Ammon's horn (tissue), 1 donor: ENCODE measurements at regions not wholly inside any gene's neighbourhood (a gene's known extent, or its start where the extent isn't known, plus 50 kb on each side); places are given as distances from the start of the nearest gene placed in this dataset.
"Not testable (repeated sequence)": the region's sequence is repeated elsewhere in the genome, so short reads cannot be mapped to it uniquely, and the experiment has no call there.

Experiments used
- DNase-seq: peaks from one replicate; pipeline ENCODE4 v3.0.0-alpha.2; 2016; ENCODE audit warnings: low spot score

- DNase-seq = no peak
These were observed 111.0 kb upstream of the ANKRD30BL start for GRCh38 chr2:132272713-132273112.

DNA sequence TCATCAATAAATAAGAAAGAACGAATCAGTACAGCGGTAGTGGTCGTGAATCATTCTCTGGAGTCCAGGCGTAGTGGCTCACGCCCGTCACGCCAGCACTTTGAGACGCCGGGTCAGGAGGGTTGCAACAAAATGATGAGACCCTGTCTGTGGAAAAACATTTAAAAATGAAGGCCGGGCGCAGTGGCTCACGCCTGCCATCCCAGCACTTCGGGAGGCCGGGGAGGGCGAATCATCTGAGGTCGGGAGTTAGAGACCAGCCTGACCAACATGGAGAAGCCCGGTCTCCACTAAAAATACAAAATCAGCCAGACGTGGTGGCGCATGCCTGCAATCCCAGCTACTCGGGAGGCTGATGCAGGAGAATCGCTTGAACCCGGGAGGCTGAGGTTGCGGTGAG lies 111.8 kb upstream of the ANKRD30BL start:
- not testable (repeated sequence) for DNase-seq

GRCh38 chr2:132274000-132274399 lies 112.2 kb upstream of the ANKRD30BL start:
- no peak for DNase-seq

GRCh38 chr2:132275396-132275795 lies 113.6 kb upstream of the ANKRD30BL start:
- no peak for DNase-seq

DNA sequence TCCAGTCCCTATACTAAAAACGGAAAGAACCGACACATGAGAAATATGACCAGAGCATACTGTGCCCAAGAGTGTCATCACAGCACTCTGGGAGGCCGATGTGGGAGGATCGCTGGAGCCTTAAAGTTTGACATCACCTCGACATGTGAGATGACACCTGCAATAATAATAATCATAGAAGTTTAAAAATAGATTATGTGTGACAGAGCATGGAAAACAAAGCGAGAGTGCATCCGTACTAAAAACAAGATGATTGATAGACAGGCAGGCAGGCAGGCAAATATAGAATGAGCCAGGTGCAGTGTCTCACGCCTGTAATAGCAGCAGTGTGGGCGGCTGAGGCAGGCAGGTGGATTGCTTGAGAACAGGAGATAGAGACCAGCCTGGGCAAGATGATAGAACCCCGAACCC lies 114.8 kb upstream of the ANKRD30BL start:
- no peak for DNase-seq

- DNase-seq = no peak
These were observed 116.5 kb upstream of the ANKRD30BL start for GRCh38 chr2:132278267-132278666.

DNA sequence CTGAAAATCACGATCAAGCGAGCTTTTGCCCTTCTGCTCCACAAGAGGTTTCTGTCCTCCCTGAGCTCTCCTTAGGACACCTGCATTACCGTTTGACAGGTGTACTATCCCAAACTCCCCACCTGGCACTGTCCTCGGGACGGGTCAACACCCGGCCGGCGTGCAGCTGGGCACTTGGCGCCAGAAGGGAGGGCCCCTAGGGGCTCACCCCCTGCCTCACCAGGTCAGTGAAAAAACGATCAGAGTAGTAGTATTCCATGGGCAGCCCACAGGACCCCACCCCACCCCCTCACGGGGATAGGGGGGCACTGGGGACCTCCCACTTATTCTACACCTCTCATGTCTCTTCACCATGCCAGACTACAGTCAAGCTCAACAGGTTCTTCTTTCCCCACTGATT lies 117.6 kb upstream of the ANKRD30BL start:
- DNase-seq = no peak

- no peak for DNase-seq
These were observed 118.3 kb upstream of the ANKRD30BL start for GRCh38 chr2:132279930-132280615.

DNA sequence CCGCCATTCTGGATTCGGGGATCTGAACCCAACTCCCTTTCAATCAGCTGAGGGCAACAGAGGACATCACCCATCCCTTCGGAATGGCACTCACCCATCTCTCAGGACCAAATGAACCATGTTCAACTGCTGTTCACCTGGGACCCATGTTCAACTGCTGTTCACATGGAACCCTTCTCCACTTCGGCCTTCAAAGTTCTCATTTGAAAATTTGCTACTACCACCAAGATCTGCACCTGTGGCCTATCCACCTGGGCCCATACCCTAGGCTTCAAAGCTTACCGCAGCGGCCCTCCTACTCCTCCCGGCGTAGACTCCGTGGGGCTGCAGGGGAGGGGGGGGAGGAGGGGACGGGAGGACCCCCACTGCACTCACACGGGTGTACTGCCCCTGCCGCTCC lies 119.2 kb upstream of the ANKRD30BL start:
- no peak for DNase-seq

- not testable (repeated sequence) for DNase-seq
These were observed 120.4 kb upstream of the ANKRD30BL start for GRCh38 chr2:132282104-132282503.

GRCh38 chr2:132282911-132283310 lies 121.2 kb upstream of the ANKRD30BL start:
- DNase-seq = no peak

GRCh38 chr2:132286289-132286911 lies 124.6 kb upstream of the ANKRD30BL start:
- DNase-seq = not testable (repeated sequence)

GRCh38 chr2:132287910-132288309 lies 126.2 kb upstream of the ANKRD30BL start:
- not testable (repeated sequence) for DNase-seq

DNA sequence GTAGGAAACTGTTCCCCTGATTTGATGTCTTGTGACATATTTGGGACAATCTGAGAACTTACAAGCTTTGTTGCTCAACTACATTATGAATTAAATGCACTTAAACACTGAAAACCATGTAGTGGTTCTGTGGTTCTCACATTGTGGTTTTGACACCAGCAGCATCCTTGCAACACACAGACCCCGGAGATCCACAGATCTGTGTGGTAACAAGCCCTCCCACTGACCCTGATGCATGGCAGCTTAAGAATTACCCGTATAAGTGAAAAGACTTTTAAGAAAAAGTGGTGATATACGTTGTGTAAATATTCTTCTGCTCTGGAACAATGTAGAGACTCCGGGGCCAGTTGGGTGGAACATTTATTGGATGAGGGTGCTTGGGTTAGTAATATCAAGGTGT lies 127.4 kb upstream of the ANKRD30BL start:
- DNase-seq = not testable (repeated sequence)

- not testable (repeated sequence) for DNase-seq
These were observed 126.8 kb upstream of the GPR39 start for GRCh38 chr2:132289812-132290211.

GRCh38 chr2:132300592-132301378 lies 115.8 kb upstream of the GPR39 start:
- not testable (repeated sequence) for DNase-seq

- peak; percentile 90 for DNase-seq
These were observed 111.8 kb upstream of the GPR39 start for GRCh38 chr2:132304661-132305380.

- not testable (repeated sequence) for DNase-seq
These were observed 108.9 kb upstream of the GPR39 start for GRCh38 chr2:132307613-132308198.

DNA sequence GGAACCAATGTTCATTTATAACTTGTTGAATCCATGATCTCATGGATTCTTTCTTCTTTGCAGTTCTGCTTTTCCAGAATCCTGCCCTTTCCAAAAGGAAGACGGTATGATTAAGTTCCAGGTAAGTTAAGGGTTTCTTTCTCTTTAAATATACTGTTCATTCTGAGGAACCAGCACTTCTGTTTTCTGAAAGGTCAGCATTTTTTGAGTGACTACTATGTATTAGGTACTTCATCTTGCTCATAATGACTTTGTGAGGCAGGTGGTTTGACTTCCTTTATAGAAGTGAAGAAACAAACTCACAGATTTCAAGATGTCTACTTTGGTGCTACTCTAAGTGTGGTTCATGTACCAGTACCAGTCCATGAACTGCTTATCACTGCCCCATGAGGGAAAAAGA lies 107.4 kb upstream of the GPR39 start:
- DNase-seq = not testable (repeated sequence)

GRCh38 chr2:132315546-132315945 lies 101.1 kb upstream of the GPR39 start:
- DNase-seq = not testable (repeated sequence)

- not testable (repeated sequence) for DNase-seq
These were observed 99.5 kb upstream of the GPR39 start for GRCh38 chr2:132317026-132317680.
